ENCODE measurements at regions not wholly inside any gene's neighbourhood (a gene's known extent, or its start where the extent isn't known, plus 50 kb on each side); places are given as distances from the start of the nearest gene placed in this dataset.
A peak's percentile ranks its signal among the peaks of the same experiment; 100 is the strongest.

- Mint-ChIP-seq H3K36me3 (ENCODE audit: low read depth) (no peaks in the 10 kb centered on the region), H3K4me3 (no peak overlapping the region), H3K27ac (no peak overlapping the region), H3K4me1 (ENCODE audit: low read depth) (no peaks in the 10 kb centered on the region), H3K9me3 (peaks cover 4% of the 10 kb centered on the region), H3K27me3 (ENCODE audit: low read depth) (no peaks in the 10 kb centered on the region)
- no peak for DNase-seq (ENCODE audit: low spot score)
These were observed 253.8 kb upstream of the DMD start for GRCh38 chrX:33465137-33465536.

GRCh38 chrX:33457102-33457501 lies 245.8 kb upstream of the DMD start:
- Mint-ChIP-seq H3K4me1 (ENCODE audit: low read depth) (no peaks in the 10 kb centered on the region), H3K4me3 (no peak overlapping the region), H3K36me3 (ENCODE audit: low read depth) (no peaks in the 10 kb centered on the region), H3K27ac (no peak overlapping the region), H3K27me3 (ENCODE audit: low read depth) (no peaks in the 10 kb centered on the region), H3K9me3 (peaks cover 10% of the 10 kb centered on the region)
- DNase-seq (ENCODE audit: low spot score): no peak

GRCh38 chrX:33447285-33447684 lies 235.9 kb upstream of the DMD start:
- no peak for DNase-seq (ENCODE audit: low spot score)
- Mint-ChIP-seq H3K4me1 (ENCODE audit: low read depth) (no peaks in the 10 kb centered on the region), H3K27me3 (ENCODE audit: low read depth) (no peaks in the 10 kb centered on the region), H3K9me3 (peaks cover 8% of the 10 kb centered on the region), H3K36me3 (ENCODE audit: low read depth) (no peaks in the 10 kb centered on the region), H3K27ac (no peak overlapping the region), H3K4me3 (no peak overlapping the region)

GRCh38 chrX:33434256-33435092 lies 223.1 kb upstream of the DMD start:
- peak; percentile 3 for DNase-seq (ENCODE audit: low spot score)
- peaks cover 3% of the 10 kb centered on the region for H3K9me3 Mint-ChIP-seq
- no peaks in the 10 kb centered on the region for H3K36me3 Mint-ChIP-seq (ENCODE audit: low read depth)
- no peaks in the 10 kb centered on the region for H3K27me3 Mint-ChIP-seq (ENCODE audit: low read depth)
- no peak overlapping the region for H3K4me3 Mint-ChIP-seq
- no peak overlapping the region for H3K27ac Mint-ChIP-seq
- no peaks in the 10 kb centered on the region for H3K4me1 Mint-ChIP-seq (ENCODE audit: low read depth)

- H3K36me3 Mint-ChIP-seq (ENCODE audit: low read depth): no peaks in the 10 kb centered on the region
- no peak overlapping the region for H3K4me3 Mint-ChIP-seq
- H3K27me3 Mint-ChIP-seq (ENCODE audit: low read depth): no peaks in the 10 kb centered on the region
- no peak overlapping the region for H3K27ac Mint-ChIP-seq
- peaks cover 6% of the 10 kb centered on the region for H3K9me3 Mint-ChIP-seq
- no peak for DNase-seq (ENCODE audit: low spot score)
- H3K4me1 Mint-ChIP-seq (ENCODE audit: low read depth): no peaks in the 10 kb centered on the region
These were observed 205.0 kb upstream of the DMD start for GRCh38 chrX:33416273-33416805.

- no peaks in the 10 kb centered on the region for H3K27me3 Mint-ChIP-seq (ENCODE audit: low read depth)
- no peak for DNase-seq (ENCODE audit: low spot score)
- no peak overlapping the region for H3K27ac Mint-ChIP-seq
- no peaks in the 10 kb centered on the region for H3K4me1 Mint-ChIP-seq (ENCODE audit: low read depth)
- H3K36me3 Mint-ChIP-seq (ENCODE audit: low read depth): no peaks in the 10 kb centered on the region
- no peak overlapping the region for H3K4me3 Mint-ChIP-seq
- peaks cover 12% of the 10 kb centered on the region for H3K9me3 Mint-ChIP-seq
These were observed 204.1 kb upstream of the DMD start for GRCh38 chrX:33415459-33415858.

GRCh38 chrX:33385546-33385945 lies 174.2 kb upstream of the DMD start:
- Mint-ChIP-seq H3K27me3 (ENCODE audit: low read depth) (no peaks in the 10 kb centered on the region), H3K27ac (no peak overlapping the region), H3K36me3 (ENCODE audit: low read depth) (no peaks in the 10 kb centered on the region), H3K9me3 (peaks cover 4% of the 10 kb centered on the region), H3K4me3 (no peak overlapping the region), H3K4me1 (ENCODE audit: low read depth) (no peaks in the 10 kb centered on the region)
- no peak for DNase-seq (ENCODE audit: low spot score)

- Mint-ChIP-seq H3K9me3 (peaks cover 3% of the 10 kb centered on the region), H3K4me1 (ENCODE audit: low read depth) (no peaks in the 10 kb centered on the region), H3K27ac (no peak overlapping the region), H3K36me3 (ENCODE audit: low read depth) (no peaks in the 10 kb centered on the region), H3K27me3 (ENCODE audit: low read depth) (no peaks in the 10 kb centered on the region), H3K4me3 (no peak overlapping the region)
- no peak for DNase-seq (ENCODE audit: low spot score)
These were observed 168.5 kb upstream of the DMD start for GRCh38 chrX:33379839-33380238.

GRCh38 chrX:33357606-33358005 lies 146.3 kb upstream of the DMD start:
- H3K4me1 Mint-ChIP-seq (ENCODE audit: low read depth): no peaks in the 10 kb centered on the region
- no peaks in the 10 kb centered on the region for H3K27me3 Mint-ChIP-seq (ENCODE audit: low read depth)
- no peak for DNase-seq (ENCODE audit: low spot score)
- no peak overlapping the region for H3K27ac Mint-ChIP-seq
- H3K9me3 Mint-ChIP-seq: peaks cover 31% of the 10 kb centered on the region
- H3K36me3 Mint-ChIP-seq (ENCODE audit: low read depth): no peaks in the 10 kb centered on the region
- no peak overlapping the region for H3K4me3 Mint-ChIP-seq

- Mint-ChIP-seq H3K4me3 (no peak overlapping the region), H3K27me3 (ENCODE audit: low read depth) (no peaks in the 10 kb centered on the region), H3K36me3 (ENCODE audit: low read depth) (no peaks in the 10 kb centered on the region), H3K4me1 (ENCODE audit: low read depth) (no peaks in the 10 kb centered on the region), H3K27ac (no peak overlapping the region), H3K9me3 (peaks cover 3% of the 10 kb centered on the region)
- no peak for DNase-seq (ENCODE audit: low spot score)
These were observed 127.9 kb upstream of the DMD start for GRCh38 chrX:33339219-33339618.

GRCh38 chrX:33336783-33337182 lies 125.4 kb upstream of the DMD start:
- H3K4me3 Mint-ChIP-seq: no peak overlapping the region
- DNase-seq (ENCODE audit: low spot score): no peak
- H3K36me3 Mint-ChIP-seq (ENCODE audit: low read depth): no peaks in the 10 kb centered on the region
- no peaks in the 10 kb centered on the region for H3K27me3 Mint-ChIP-seq (ENCODE audit: low read depth)
- H3K9me3 Mint-ChIP-seq: no peaks in the 10 kb centered on the region
- H3K27ac Mint-ChIP-seq: no peak overlapping the region
- H3K4me1 Mint-ChIP-seq (ENCODE audit: low read depth): no peaks in the 10 kb centered on the region

- Mint-ChIP-seq H3K4me3 (no peak overlapping the region), H3K27me3 (ENCODE audit: low read depth) (no peaks in the 10 kb centered on the region), H3K4me1 (ENCODE audit: low read depth) (no peaks in the 10 kb centered on the region)
These were observed 121.9 kb upstream of the DMD start for GRCh38 chrX:33333271-33333670.

GRCh38 chrX:33330798-33331197 lies 119.4 kb upstream of the DMD start:
- H3K9me3 Mint-ChIP-seq: no peaks in the 10 kb centered on the region
- no peaks in the 10 kb centered on the region for H3K36me3 Mint-ChIP-seq (ENCODE audit: low read depth)
- no peak for DNase-seq (ENCODE audit: low spot score)
- no peaks in the 10 kb centered on the region for H3K4me1 Mint-ChIP-seq (ENCODE audit: low read depth)
- H3K27ac Mint-ChIP-seq: no peak overlapping the region
- H3K27me3 Mint-ChIP-seq (ENCODE audit: low read depth): no peaks in the 10 kb centered on the region
- no peak overlapping the region for H3K4me3 Mint-ChIP-seq

More at GRCh38 chrX:33333271-33333670, 121.9 kb upstream of the DMD start:
- Mint-ChIP-seq H3K9me3 (no peaks in the 10 kb centered on the region), H3K36me3 (ENCODE audit: low read depth) (no peaks in the 10 kb centered on the region), H3K27ac (no peak overlapping the region)
- DNase-seq (ENCODE audit: low spot score): no peak

- Mint-ChIP-seq H3K9me3 (no peaks in the 10 kb centered on the region), H3K4me3 (no peak overlapping the region), H3K4me1 (ENCODE audit: low read depth) (no peaks in the 10 kb centered on the region), H3K27me3 (ENCODE audit: low read depth) (no peaks in the 10 kb centered on the region), H3K27ac (no peak overlapping the region), H3K36me3 (ENCODE audit: low read depth) (no peaks in the 10 kb centered on the region)
- no peak for DNase-seq (ENCODE audit: low spot score)
These were observed 112.8 kb upstream of the DMD start for GRCh38 chrX:33324099-33324498.

- Mint-ChIP-seq H3K27ac (no peak overlapping the region), H3K9me3 (peaks cover 4% of the 10 kb centered on the region), H3K4me3 (no peak overlapping the region), H3K27me3 (ENCODE audit: low read depth) (no peaks in the 10 kb centered on the region), H3K4me1 (ENCODE audit: low read depth) (no peaks in the 10 kb centered on the region), H3K36me3 (ENCODE audit: low read depth) (no peaks in the 10 kb centered on the region)
- no peak for DNase-seq (ENCODE audit: low spot score)
These were observed 96.6 kb upstream of the DMD start for GRCh38 chrX:33307911-33308354.
